HepG2 (cell line): ENCODE measurements at regions not wholly inside any gene's neighbourhood (a gene's known extent, or its start where the extent isn't known, plus 50 kb on each side); places are given as distances from the start of the nearest gene placed in this dataset.

Experiments used
- ATAC-seq: fragments of 200-7000 bp; cut with Tn5 transposase; 3 replicates; pipeline ENCODE4 v1.9.1; 2020; ENCODE audit warnings: mild to moderate bottlenecking, moderate library complexity
- BruUV-seq: library from RNA; stranded (reverse); fragments of 400-500 nt; replicated peaks from 2 replicates; lab custom pipeline; 2021; lab: Mats Ljungman, UMichigan
- CTCF ChIA-PET: fragments of 300-600 bp; formaldehyde crosslinking; extraction: SDS; loops from one replicate; lab custom pipeline; 2021; ENCODE audit warnings: low total read pairs, inconsistent platforms, low intra/inter-chr PET ratio; lab: Yijun Ruan, JAX
- POLR2A ChIA-PET: fragments of 350-600 bp; sonication (Branson Sonifier 250); formaldehyde crosslinking; loops from one replicate; lab custom pipeline; 2020; ENCODE audit warnings: antibody characterized with exemption, inconsistent platforms; lab: Yijun Ruan, JAX
- DNase-seq: peaks from one replicate; pipeline ENCODE4 v3.0.0-alpha.2; 2015; ENCODE audit warnings: low spot score
- FAIRE-seq: peaks from 3 replicates; lab custom pipeline; 2011; peaks lifted over from hg19 to GRCh38; lab: Jason Lieb, UNC
- H2AFZ ChIP-seq: one replicate; pipeline ENCODE4 v1.6.1; 2011; ENCODE audit warnings: low read length, inconsistent platforms
- H3K27ac ChIP-seq: fragments of 300-600 bp; 3 replicates; pipeline ENCODE4 v1.8.0; 2011; ENCODE audit warnings: mixed run types, mild to moderate bottlenecking, mixed read lengths, low read length, inconsistent platforms; ENCODE audit not compliant: insufficient read depth; ENCODE audit errors: extremely low read length
- H3K27me3 ChIP-seq, 2 experiments: fragments of 200-600 bp in 1 of 2; 2 replicates in 1 of 2; 3 replicates in 1 of 2; pipeline versions ENCODE4 v1.6.0 to v1.8.0; 2011; ENCODE audit warnings: low read length in 2 of 2, mild to moderate bottlenecking in 2 of 2, moderate library complexity in 2 of 2, inconsistent platforms in 1 of 2; ENCODE audit not compliant: insufficient read depth in 2 of 2, control insufficient read depth in 1 of 2
- H3K36me3 ChIP-seq, 2 experiments: fragments of 200-600 bp in 1 of 2; replicated peaks in 1 of 2; 2 replicates in 1 of 2; 3 replicates in 1 of 2; pipeline versions ENCODE4 v1.5.1 to v1.8.0; 2011; ENCODE audit warnings: low read length in 2 of 2, inconsistent platforms in 1 of 2; ENCODE audit not compliant: insufficient read depth in 2 of 2, control insufficient read depth in 1 of 2
- H3K4me1 ChIP-seq: 2 replicates; pipeline ENCODE4 v1.5.1; 2012; ENCODE audit warnings: low read length, inconsistent platforms; ENCODE audit not compliant: insufficient read depth
- H3K4me2 ChIP-seq: 2 replicates; pipeline ENCODE4 v1.6.0; 2011; ENCODE audit warnings: low read depth, low read length, inconsistent platforms
- H3K4me3 ChIP-seq, 3 experiments: fragments of 200-600 bp in 1 of 3; sonication (generic), shearing (Covaris generic) in 1 of 3; replicated peaks in 1 of 3; 2 replicates each; pipeline ENCODE4 v1.5.1; 2011 to 2016; ENCODE audit warnings: low read length in 3 of 3, inconsistent platforms in 2 of 3, low read depth in 2 of 3, mild to moderate bottlenecking in 2 of 3, control low read depth in 1 of 3, mixed read lengths in 1 of 3; ENCODE audit not compliant: insufficient read depth in 1 of 3
- H3K79me2 ChIP-seq: one replicate; pipeline ENCODE4 v1.6.1; 2011; ENCODE audit warnings: low read length, inconsistent platforms; ENCODE audit not compliant: insufficient read depth
- H3K9ac ChIP-seq: 2 replicates; pipeline ENCODE4 v1.6.0; 2011; ENCODE audit warnings: mild to moderate bottlenecking, low read depth, low read length, inconsistent platforms; ENCODE audit not compliant: insufficient read depth
- H3K9me3 ChIP-seq: 2 replicates; pipeline ENCODE4 v1.5.1; 2012; ENCODE audit warnings: mild to moderate bottlenecking, low read length
- H4K20me1 ChIP-seq: 2 replicates; pipeline ENCODE4 v1.6.0; 2011; ENCODE audit warnings: inconsistent platforms, mild to moderate bottlenecking, low read length, moderate library complexity; ENCODE audit not compliant: insufficient read depth
- CBFB ChIP-seq: sonication (generic); formaldehyde crosslinking; IDR thresholded peaks from 2 replicates; pipeline ENCODE4 v1.4.0; 2020; ENCODE audit warnings: missing genetic modification reagents
- KLF9 ChIP-seq: IDR thresholded peaks from 2 replicates; pipeline ENCODE4 v1.6.1; 2016; ENCODE audit warnings: low read depth
- MXD1 ChIP-seq: sonication (generic); formaldehyde crosslinking; IDR thresholded peaks from 2 replicates; pipeline ENCODE4 v1.4.0; 2020; ENCODE audit warnings: mild to moderate bottlenecking, missing genetic modification reagents
- PRPF4 ChIP-seq: fragments of 200-400 bp; formaldehyde crosslinking; IDR thresholded peaks from 2 replicates; pipeline ENCODE4 v1.6.1; 2016; ENCODE audit warnings: low read length, low read depth; ENCODE audit not compliant: poor library complexity, severe bottlenecking
- SMC3 ChIP-seq: IDR thresholded peaks from 2 replicates; pipeline ENCODE4 v1.6.1; 2011; ENCODE audit warnings: low read length, improper control_type of control experiment
- THRA ChIP-seq: sonication (generic); formaldehyde crosslinking; IDR thresholded peaks from 2 replicates; pipeline ENCODE4 v1.4.0; 2020; ENCODE audit warnings: missing genetic modification reagents, borderline replicate concordance
- ZC3H13 ChIP-seq: sonication (generic); formaldehyde crosslinking; IDR thresholded peaks from 2 replicates; pipeline ENCODE4 v1.8.1; 2023; ENCODE audit warnings: mild to moderate bottlenecking, missing genetic modification reagents, moderate library complexity
- ZFP37 ChIP-seq: sonication (generic); formaldehyde crosslinking; IDR thresholded peaks from 2 replicates; pipeline ENCODE4 v1.4.0; 2020; ENCODE audit warnings: missing genetic modification reagents, borderline replicate concordance
- ZNF234 ChIP-seq: sonication (generic); formaldehyde crosslinking; conservative IDR thresholded peaks from 2 replicates; pipeline ENCODE4 v1.5.1; 2020; ENCODE audit warnings: mild to moderate bottlenecking, missing genetic modification reagents
- ZNF430 ChIP-seq: sonication (generic); formaldehyde crosslinking; IDR thresholded peaks from 2 replicates; pipeline ENCODE4 v1.9.0; 2021; ENCODE audit warnings: mild to moderate bottlenecking, missing genetic modification reagents
- ZNF451 ChIP-seq: sonication (generic); formaldehyde crosslinking; IDR thresholded peaks from 2 replicates; pipeline ENCODE4 v1.5.0; 2020; ENCODE audit warnings: mild to moderate bottlenecking, missing genetic modification reagents
- WGBS: methylation state at CpG from one replicate; pipeline ENCODE4 v1.1.6; 2017; ENCODE audit warnings: low lambda C conversion rate; 5-methylcytosine and 5-hydroxymethylcytosine counted together
- in situ Hi-C: cut with HindIII; loops from 2 replicates; pipeline ENCODE4 v1.10.0; 2017; ENCODE audit warnings: low pct_unique_long_range_greater_than_20kb; ENCODE audit not compliant: extremely low pct_ligation_motif_present
- intact Hi-C: fragments of 100-400 bp; cut with micrococcal nuclease; formaldehyde crosslinking; loops from one replicate; pipeline ENCODE4 v1.10.0; 2022; ENCODE audit not compliant: unreplicated experiment
- TF ChIP-seq, protein P1 (sequence below): IDR thresholded peaks from 2 replicates; pipeline ENCODE4 v1.6.1; 2016; ENCODE audit warnings: low read depth, missing genetic modification reagents, missing compliant biosample characterization
- TF ChIP-seq, protein P2 (sequence below): sonication (generic); formaldehyde crosslinking; IDR thresholded peaks from 2 replicates; pipeline ENCODE4 v1.9.0; 2022; ENCODE audit warnings: missing genetic modification reagents, mild to moderate bottlenecking, borderline replicate concordance
- TF ChIP-seq, protein P3 (sequence below): sonication (generic); formaldehyde crosslinking; IDR thresholded peaks from 2 replicates; pipeline ENCODE4 v1.4.0; 2020; ENCODE audit warnings: missing genetic modification reagents

GRCh38 chr9:105021917-105022316, 94.0 kb upstream of the ABCA1 start:
- H3K4me3 ChIP-seq, result no peak overlapping the region
- no peaks in the 10 kb centered on the region for H4K20me1 ChIP-seq
- H3K36me3 ChIP-seq, result no peaks in the 10 kb centered on the region
- H3K9me3 ChIP-seq, result no peaks in the 10 kb centered on the region
- TF ChIP-seq ZFP37, result no peak
- TF ChIP-seq, protein P1, sequence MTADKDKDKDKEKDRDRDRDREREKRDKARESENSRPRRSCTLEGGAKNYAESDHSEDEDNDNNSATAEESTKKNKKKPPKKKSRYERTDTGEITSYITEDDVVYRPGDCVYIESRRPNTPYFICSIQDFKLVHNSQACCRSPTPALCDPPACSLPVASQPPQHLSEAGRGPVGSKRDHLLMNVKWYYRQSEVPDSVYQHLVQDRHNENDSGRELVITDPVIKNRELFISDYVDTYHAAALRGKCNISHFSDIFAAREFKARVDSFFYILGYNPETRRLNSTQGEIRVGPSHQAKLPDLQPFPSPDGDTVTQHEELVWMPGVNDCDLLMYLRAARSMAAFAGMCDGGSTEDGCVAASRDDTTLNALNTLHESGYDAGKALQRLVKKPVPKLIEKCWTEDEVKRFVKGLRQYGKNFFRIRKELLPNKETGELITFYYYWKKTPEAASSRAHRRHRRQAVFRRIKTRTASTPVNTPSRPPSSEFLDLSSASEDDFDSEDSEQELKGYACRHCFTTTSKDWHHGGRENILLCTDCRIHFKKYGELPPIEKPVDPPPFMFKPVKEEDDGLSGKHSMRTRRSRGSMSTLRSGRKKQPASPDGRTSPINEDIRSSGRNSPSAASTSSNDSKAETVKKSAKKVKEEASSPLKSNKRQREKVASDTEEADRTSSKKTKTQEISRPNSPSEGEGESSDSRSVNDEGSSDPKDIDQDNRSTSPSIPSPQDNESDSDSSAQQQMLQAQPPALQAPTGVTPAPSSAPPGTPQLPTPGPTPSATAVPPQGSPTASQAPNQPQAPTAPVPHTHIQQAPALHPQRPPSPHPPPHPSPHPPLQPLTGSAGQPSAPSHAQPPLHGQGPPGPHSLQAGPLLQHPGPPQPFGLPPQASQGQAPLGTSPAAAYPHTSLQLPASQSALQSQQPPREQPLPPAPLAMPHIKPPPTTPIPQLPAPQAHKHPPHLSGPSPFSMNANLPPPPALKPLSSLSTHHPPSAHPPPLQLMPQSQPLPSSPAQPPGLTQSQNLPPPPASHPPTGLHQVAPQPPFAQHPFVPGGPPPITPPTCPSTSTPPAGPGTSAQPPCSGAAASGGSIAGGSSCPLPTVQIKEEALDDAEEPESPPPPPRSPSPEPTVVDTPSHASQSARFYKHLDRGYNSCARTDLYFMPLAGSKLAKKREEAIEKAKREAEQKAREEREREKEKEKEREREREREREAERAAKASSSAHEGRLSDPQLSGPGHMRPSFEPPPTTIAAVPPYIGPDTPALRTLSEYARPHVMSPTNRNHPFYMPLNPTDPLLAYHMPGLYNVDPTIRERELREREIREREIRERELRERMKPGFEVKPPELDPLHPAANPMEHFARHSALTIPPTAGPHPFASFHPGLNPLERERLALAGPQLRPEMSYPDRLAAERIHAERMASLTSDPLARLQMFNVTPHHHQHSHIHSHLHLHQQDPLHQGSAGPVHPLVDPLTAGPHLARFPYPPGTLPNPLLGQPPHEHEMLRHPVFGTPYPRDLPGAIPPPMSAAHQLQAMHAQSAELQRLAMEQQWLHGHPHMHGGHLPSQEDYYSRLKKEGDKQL, result no peak
- no peak for TF ChIP-seq ZC3H13
- TF ChIP-seq KLF9 (CRISPR knock-in tag), result no peak
- TF ChIP-seq, protein P2, sequence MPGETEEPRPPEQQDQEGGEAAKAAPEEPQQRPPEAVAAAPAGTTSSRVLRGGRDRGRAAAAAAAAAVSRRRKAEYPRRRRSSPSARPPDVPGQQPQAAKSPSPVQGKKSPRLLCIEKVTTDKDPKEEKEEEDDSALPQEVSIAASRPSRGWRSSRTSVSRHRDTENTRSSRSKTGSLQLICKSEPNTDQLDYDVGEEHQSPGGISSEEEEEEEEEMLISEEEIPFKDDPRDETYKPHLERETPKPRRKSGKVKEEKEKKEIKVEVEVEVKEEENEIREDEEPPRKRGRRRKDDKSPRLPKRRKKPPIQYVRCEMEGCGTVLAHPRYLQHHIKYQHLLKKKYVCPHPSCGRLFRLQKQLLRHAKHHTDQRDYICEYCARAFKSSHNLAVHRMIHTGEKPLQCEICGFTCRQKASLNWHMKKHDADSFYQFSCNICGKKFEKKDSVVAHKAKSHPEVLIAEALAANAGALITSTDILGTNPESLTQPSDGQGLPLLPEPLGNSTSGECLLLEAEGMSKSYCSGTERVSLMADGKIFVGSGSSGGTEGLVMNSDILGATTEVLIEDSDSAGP, result no peak
- no peak for TF ChIP-seq ZNF430 (CRISPR knock-in tag)
- TF ChIP-seq PRPF4, result no peak
- TF ChIP-seq THRA (CRISPR knock-in tag), result no peak
- TF ChIP-seq CBFB (CRISPR knock-in tag), result no peak
- TF ChIP-seq SMC3, result no peak
- no peak for TF ChIP-seq MXD1 (CRISPR knock-in tag)
- TF ChIP-seq ZNF451 (CRISPR knock-in tag), result no peak
- TF ChIP-seq, protein P3, sequence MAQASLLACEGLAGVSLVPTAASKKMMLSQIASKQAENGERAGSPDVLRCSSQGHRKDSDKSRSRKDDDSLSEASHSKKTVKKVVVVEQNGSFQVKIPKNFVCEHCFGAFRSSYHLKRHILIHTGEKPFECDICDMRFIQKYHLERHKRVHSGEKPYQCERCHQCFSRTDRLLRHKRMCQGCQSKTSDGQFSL (CRISPR knock-in tag), result no peak
- no peak for TF ChIP-seq ZNF234 (CRISPR knock-in tag)
- H3K27me3 ChIP-seq, result no peaks in the 10 kb centered on the region
- no peak overlapping the region for H3K9ac ChIP-seq
- ChIA-PET CTCF (no interaction called here), POLR2A (no interaction called here)
- intact Hi-C loops (no loop called here), in situ Hi-C loops (no loop called here)
- H3K27ac ChIP-seq, result no peak overlapping the region
- no peaks in the 10 kb centered on the region for H3K4me1 ChIP-seq
- no peak for DNase-seq
- H3K4me2 ChIP-seq, result no peak overlapping the region
- no peak for FAIRE-seq
- WGBS, result 65% methylated on average over 3 of the region's 3 CpGs
- ATAC-seq, result no peak
- no peak overlapping the region for H2AFZ ChIP-seq
- no peaks in the 10 kb centered on the region for H3K79me2 ChIP-seq
- no TSS peak for BruUV-seq
